GM19324 (cell line): ENCODE measurements at regions not wholly inside any gene's neighbourhood (a gene's known extent, or its start where the extent isn't known, plus 50 kb on each side); places are given as distances from the start of the nearest gene placed in this dataset.

Source experiments
- ATAC-seq: cut with Tn5 transposase; IDR thresholded peaks from one replicate; pipeline ENCODE4 v1.9.1; 2021; ENCODE audit warnings: mild to moderate bottlenecking, moderate library complexity; ENCODE audit not compliant: unreplicated experiment, low FRiP score

DNA sequence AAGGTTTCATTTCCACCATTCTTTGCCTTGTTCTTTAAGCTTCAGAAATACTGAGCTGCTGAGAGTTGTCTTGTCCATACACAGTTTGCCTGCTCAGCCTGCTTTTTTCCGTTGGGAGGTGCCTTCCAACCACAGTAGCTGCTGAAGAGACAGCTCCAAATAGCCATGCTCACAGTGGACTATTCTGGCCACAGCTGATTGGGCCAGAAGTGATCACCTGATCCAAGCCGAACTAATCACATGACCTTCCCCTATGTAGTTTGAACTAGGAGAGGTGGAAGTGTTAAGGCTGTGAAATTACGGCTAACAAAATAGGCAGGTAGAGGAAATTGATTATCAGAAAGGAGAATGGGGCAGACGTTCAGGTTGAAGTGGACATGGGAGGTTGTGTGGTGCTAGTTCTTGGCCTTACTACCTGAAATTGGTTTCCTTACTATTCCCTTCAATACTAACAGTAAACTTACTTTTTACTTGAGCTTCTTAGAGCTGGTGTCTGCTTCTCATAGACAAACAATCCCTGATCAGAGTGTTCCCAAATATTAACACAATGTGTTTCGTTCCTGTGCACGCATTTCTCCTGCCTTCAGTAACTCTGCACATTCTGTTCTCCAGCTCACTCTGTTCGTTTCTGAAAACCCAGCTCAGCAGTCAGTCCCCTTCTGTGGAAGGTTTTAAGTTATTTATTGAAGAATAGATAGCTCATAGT lies 136.1 kb downstream of the RWDD3 start:
- no peak for ATAC-seq

- ATAC-seq, result no peak
These were observed 136.9 kb downstream of the RWDD3 start for GRCh38 chr1:95370691-95371562.

DNA sequence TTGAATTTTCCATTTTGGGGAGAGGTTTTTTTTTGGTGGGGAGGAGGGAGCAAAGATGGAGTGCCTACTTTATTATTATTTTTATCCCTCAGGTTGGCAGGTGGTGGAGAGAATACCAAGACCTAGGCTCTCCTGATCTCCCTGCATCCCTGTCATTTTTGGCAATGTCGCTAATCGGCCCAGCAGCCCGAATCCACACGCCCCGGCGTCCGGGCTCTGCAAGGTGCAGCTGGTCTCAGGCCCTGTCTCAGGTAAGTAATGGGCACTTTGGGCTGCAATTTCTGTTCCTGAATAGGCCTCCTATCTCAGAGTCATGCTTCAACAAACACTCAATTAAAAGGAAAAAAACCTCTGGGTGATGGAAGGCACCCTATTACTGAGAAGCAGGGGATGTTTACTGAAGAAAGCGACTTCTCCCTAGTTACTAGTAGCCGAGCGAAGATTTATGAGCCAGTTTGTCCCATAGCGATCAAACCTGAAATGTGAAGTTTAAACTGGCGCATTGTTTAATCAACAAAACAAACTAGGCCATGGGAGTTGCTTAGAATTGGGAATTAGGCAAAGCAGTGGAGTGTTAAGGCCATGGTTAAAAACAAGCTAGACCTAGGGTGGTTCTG lies 137.8 kb downstream of the RWDD3 start:
- no peak for ATAC-seq

- ATAC-seq, result no peak
These were observed 141.2 kb downstream of the RWDD3 start for GRCh38 chr1:95375174-95375573.

GRCh38 chr1:95380909-95381308 lies 146.9 kb downstream of the RWDD3 start:
- no peak for ATAC-seq

GRCh38 chr1:95382000-95382786 lies 148.2 kb downstream of the RWDD3 start:
- peak; percentile 46 for ATAC-seq

DNA sequence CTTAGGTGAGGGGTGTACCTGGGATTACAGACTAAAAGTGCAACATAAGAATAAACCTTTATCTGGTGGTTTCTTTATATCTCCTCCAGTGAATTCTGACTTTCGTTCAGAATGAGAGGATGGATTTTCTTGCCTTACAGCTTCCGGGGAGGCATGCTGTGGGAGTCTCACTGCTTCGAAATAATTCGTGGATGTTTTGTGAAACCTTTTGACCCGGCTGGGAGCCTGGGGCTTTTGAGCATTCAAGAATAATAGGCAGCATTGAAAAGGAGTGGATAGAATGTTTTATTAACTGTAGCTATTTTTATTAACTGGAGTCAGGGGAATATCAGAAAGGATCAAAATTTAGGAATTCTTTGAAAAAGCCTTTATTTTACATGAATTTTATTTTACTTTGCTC lies 149.1 kb downstream of the RWDD3 start:
- no peak for ATAC-seq

DNA sequence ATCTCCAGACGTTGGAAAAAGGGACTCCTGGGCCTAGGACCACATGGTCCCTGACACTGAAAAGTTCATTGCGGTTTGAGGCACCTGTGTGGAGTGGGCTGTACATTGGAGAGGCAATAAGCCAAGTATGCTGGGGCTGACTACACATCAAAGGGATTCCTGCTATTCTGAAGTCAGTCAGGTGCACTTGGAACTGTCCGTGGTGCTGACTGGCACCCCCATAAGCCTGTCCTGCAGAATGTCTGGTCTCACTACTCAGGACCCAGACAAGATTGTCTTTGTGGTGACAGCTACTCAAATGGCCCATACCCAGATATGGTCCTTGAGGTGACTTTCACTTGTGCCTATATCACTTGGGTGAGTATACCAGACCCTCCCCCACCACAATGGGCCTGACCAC lies 150.6 kb downstream of the RWDD3 start:
- ATAC-seq, result no peak

DNA sequence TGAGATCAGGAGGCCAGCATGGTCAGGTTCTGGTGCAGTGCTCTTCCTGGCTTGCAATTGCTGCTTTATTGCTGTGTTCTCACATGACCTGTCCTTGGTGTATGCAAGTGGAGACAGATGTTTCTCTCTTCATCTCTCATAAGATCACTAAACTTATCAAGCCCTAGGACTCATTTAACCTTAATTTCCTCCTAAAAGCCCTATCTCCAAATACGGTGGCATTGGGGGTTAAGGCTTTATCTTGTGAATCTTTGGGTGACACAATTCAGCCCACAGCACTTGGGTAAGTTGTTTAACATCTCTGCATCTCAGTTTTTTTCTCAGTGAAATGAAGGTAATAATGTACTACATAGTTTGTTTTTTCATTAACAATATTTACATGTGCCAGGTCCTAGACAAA lies 152.4 kb downstream of the RWDD3 start:
- no peak for ATAC-seq

DNA sequence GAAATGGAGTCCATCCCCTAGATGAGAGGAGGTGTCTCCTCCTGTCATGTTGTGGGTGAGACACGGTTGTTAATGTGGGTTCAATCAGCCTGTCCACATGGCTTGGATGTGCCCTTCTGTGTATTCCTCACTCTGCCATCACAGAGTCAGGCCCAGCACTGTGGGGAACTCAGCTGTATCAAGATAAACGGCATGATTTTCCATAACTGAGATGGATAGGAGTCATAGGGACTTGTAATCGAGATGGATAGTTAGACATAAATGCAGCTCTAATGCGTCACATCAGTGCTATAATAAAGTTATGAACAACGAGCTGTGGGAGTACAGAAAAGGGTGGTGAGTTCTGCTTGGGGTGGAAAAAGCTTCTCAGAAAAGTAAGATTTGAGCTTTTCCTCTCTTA lies 152.9 kb downstream of the RWDD3 start:
- ATAC-seq, result no peak

GRCh38 chr1:95388031-95388430 lies 154.0 kb downstream of the RWDD3 start:
- no peak for ATAC-seq

GRCh38 chr1:95393434-95393833 lies 159.4 kb downstream of the RWDD3 start:
- ATAC-seq, result no peak

GRCh38 chr1:95396557-95396956 lies 162.5 kb downstream of the RWDD3 start:
- ATAC-seq, result no peak

- ATAC-seq, result no peak
These were observed 168.8 kb downstream of the RWDD3 start for GRCh38 chr1:95402780-95403179.

- ATAC-seq, result no peak
These were observed 172.3 kb downstream of the RWDD3 start for GRCh38 chr1:95406279-95406678.

- ATAC-seq, result no peak
These were observed 173.3 kb downstream of the RWDD3 start for GRCh38 chr1:95407131-95407885.

- ATAC-seq, result no peak
These were observed 173.9 kb downstream of the RWDD3 start for GRCh38 chr1:95407886-95408291.

DNA sequence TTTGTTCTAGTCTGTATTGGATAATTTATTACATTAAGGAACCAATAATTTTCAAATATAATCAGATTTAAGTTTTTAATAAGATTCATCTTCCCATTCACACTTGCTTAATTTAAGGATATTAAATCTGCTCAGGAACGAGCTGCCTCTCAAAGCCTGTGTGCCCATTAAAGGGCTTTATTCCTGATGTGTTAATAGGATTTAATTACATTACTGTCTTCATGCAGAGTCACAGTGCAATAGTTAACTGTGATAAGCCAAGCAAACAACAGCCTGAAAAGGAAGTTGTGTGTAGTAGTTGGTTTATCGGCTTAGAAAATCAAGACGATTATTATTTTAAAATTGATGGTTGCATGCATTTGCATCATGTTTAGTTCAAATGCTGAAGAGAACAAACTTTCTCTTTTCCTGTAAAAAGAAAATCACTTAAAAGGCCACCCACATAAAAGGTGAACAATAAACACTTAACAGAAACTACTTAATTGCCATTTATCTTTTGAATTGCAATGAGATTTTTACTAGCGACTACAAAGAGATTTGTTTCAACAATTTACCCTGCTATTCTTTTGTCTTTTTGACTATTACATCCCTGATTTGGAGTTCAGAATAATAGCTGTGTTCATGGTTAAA lies 174.6 kb downstream of the RWDD3 start:
- ATAC-seq, result no peak

GRCh38 chr1:95409276-95409675 lies 175.3 kb downstream of the RWDD3 start:
- ATAC-seq, result no peak

GRCh38 chr1:95409901-95410300 lies 175.9 kb downstream of the RWDD3 start:
- ATAC-seq, result no peak
